ENCODE measurements at regions not wholly inside any gene's neighbourhood (a gene's known extent, or its start where the extent isn't known, plus 50 kb on each side); places are given as distances from the start of the nearest gene placed in this dataset.

DNA sequence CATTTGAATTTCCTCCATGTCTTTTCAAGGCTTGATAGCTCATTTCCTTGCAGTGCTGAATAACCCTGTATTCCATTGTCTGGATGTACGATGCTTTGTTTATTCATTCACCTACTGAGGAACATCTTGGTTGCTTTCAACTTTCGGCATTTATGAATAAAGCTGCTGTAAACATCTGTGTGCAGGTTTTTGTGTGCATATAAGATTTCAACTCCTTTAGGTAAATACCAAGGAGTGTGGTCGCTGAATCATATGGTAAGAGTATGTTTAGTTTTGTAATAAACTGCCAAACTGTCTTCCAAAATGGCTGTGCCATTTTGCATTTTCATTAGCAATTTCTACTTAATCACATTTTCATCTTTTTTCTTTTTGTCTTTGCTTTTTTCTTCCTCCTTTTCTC is 327.7 kb upstream of the TBX3 start:
- CTCF ChIA-PET: no interaction called here
- TF ChIP-seq L3MBTL2 (conservative IDR thresholded peaks at IDR 0.05) (no peak), FOXK2 (IDR thresholded peaks at IDR 0.05) (no peak)
- no peak for DNase-seq (ENCODE audit: extremely low spot score)
- POLR2A ChIA-PET: no interaction called here

DNA sequence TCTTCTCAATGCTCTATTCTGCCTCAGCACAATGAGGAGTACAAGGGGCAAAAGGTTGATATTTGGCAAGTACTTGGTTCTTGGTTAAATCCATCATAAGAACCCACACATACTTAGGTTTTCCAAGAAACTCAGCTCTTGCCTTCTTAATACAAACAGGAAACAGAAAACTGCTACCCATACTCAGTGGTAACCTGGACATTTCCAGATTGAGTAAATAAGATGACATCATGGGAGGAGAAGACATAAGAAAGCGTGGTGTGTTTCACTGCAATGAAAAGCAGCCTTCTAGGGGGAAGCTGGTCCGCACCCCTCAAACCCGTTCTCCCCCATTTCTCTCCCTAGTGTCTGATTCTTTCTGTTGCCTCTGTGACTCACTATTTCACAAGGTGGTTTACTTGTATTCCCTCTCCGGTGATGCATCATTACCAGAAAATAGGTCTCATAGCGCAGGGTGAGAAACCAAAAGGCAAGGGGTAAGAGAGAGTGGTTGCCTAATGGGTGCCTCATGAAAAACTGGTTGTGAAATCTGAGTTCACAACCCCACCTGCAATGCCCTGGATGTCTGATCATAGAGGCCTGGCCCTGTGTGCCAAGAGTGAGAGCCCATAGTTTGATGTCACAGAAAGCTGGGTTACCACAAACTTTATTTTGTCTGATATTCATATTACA is 326.5 kb upstream of the TBX3 start:
- ChIA-PET POLR2A (no interaction called here), CTCF (no interaction called here)
- TF ChIP-seq SUZ12 (IDR thresholded peaks at IDR 0.05) (no peak), TARDBP (IDR thresholded peaks at IDR 0.05) (no peak), CTBP1 (IDR thresholded peaks at IDR 0.05; ENCODE audit: borderline replicate concordance) (no peak), ELF4 (IDR thresholded peaks at IDR 0.05) (no peak), BHLHE40 (IDR thresholded peaks at IDR 0.05; ENCODE audit: borderline replicate concordance) (no peak), FOXA1 (IDR thresholded peaks at IDR 0.05) (no peak), FOXK2 (IDR thresholded peaks at IDR 0.05) (no peak), L3MBTL2 (conservative IDR thresholded peaks at IDR 0.05) (no peak), ARNT (IDR thresholded peaks at IDR 0.05) (no peak), HDGF (IDR thresholded peaks at IDR 0.05; ENCODE audit: borderline replicate concordance) (no peak), ZNF384 (IDR thresholded peaks at IDR 0.05) (no peak), LEF1 (IDR thresholded peaks at IDR 0.05; ENCODE audit: borderline replicate concordance) (no peak), NFRKB (IDR thresholded peaks at IDR 0.05) (no peak), FOXM1 (IDR thresholded peaks at IDR 0.05; ENCODE audit: borderline replicate concordance) (no peak), SP1 (IDR thresholded peaks at IDR 0.05) (no peak)
- TF ChIP-seq, protein P1, sequence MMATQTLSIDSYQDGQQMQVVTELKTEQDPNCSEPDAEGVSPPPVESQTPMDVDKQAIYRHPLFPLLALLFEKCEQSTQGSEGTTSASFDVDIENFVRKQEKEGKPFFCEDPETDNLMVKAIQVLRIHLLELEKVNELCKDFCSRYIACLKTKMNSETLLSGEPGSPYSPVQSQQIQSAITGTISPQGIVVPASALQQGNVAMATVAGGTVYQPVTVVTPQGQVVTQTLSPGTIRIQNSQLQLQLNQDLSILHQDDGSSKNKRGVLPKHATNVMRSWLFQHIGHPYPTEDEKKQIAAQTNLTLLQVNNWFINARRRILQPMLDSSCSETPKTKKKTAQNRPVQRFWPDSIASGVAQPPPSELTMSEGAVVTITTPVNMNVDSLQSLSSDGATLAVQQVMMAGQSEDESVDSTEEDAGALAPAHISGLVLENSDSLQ (IDR thresholded peaks at IDR 0.05): no peak
- DNase-seq (ENCODE audit: extremely low spot score): no peak

DNA sequence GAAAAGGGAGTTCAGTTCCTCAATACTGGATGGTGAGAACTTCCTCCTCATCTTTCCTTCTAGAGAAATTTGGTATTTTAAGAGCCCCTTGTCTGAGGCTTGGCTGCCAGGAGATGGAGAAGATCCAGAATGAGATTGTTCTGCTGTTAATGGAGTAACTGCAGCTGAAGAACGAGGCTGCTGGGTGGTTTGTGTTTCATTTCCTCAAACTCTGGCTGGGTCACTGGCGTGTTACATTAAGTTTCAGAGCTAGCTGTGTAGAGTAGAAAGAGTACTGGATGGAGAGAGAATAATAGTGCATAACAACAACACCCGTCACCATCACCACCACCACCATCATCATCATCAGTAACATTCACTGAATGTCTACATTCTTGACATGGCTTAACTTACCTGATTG is 325.0 kb upstream of the TBX3 start:
- no peak for TF ChIP-seq CTBP1 (IDR thresholded peaks at IDR 0.05; ENCODE audit: borderline replicate concordance)
- TF ChIP-seq ARNT (IDR thresholded peaks at IDR 0.05): no peak
- no peak for TF ChIP-seq SUZ12 (IDR thresholded peaks at IDR 0.05)
- TF ChIP-seq, protein P1 (IDR thresholded peaks at IDR 0.05): no peak
- TF ChIP-seq HDGF (IDR thresholded peaks at IDR 0.05; ENCODE audit: borderline replicate concordance): no peak
- no peak for DNase-seq (ENCODE audit: extremely low spot score)

DNA sequence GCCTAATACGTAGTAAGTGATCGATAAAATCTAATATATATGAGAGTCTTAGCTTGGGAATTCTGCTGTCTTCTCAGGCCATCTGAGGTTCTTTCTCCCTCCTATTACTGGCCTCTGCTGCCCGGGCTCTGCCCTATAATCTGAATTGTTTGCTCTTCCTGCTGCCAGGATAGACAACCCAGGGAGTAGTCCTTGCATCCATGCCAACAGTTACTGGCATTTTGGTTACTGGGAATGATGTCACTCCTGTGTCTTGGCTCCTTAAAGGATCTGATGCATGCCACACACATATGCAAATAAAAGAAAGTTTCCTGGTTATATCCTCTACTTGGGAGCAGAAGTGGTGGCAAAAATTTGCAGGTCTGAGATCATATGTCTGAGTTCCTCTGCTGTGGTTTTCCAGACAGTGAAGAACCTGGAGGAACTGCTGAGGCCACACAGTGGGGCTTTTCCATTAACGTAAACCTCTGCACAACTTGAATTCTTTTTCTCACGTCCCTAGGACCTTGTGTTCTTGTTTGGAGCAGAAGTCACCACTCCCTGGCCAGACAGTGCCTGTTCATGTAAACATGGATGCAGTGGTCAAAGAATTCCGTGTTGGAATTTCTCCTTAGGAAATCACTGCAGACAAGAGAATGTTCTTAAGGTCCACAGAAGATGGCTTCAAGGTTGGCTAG is 320.6 kb upstream of the TBX3 start:
- DNase-seq (ENCODE audit: extremely low spot score): no peak
- POLR2A ChIA-PET: no interaction called here
- TF ChIP-seq BHLHE40 (IDR thresholded peaks at IDR 0.05; ENCODE audit: borderline replicate concordance) (no peak), L3MBTL2 (conservative IDR thresholded peaks at IDR 0.05) (no peak), ELF4 (IDR thresholded peaks at IDR 0.05) (no peak), FOXM1 (IDR thresholded peaks at IDR 0.05; ENCODE audit: borderline replicate concordance) (no peak), ZNF384 (IDR thresholded peaks at IDR 0.05) (no peak)
- CTCF ChIA-PET: no interaction called here

More for the DNA sequence above, 325.0 kb upstream of the TBX3 start:
- CTCF ChIA-PET: no interaction called here
- POLR2A ChIA-PET: no interaction called here

DNA sequence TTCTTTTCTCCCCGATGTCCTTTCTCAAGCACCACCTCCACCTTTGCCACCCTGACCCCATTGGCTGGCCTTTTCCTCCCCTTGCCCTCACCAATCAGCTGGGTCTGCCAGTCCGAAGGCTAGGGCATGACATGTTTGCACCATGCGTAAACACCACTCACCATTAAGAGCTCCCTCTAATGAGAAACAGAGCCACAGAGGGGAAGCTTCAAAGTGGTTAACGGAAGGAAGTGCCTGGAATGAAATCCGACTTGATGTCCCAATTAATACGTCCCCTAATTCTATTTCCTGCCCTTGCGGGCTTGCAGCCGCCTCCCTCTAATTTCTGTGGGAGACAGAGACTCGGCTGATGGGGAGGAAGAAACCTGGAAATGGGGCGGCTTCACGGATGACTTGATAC is 318.5 kb upstream of the TBX3 start:
- POLR2A ChIA-PET: no interaction called here
- CTCF ChIA-PET: no interaction called here
- TF ChIP-seq FOXM1 (IDR thresholded peaks at IDR 0.05; ENCODE audit: borderline replicate concordance) (no peak), TARDBP (IDR thresholded peaks at IDR 0.05) (no peak), CTBP1 (IDR thresholded peaks at IDR 0.05; ENCODE audit: borderline replicate concordance) (no peak), ELF4 (IDR thresholded peaks at IDR 0.05) (no peak), FOXK2 (IDR thresholded peaks at IDR 0.05) (no peak), ARNT (IDR thresholded peaks at IDR 0.05) (no peak), HDGF (IDR thresholded peaks at IDR 0.05; ENCODE audit: borderline replicate concordance) (no peak), SP1 (IDR thresholded peaks at IDR 0.05) (no peak), L3MBTL2 (conservative IDR thresholded peaks at IDR 0.05) (no peak), SUZ12 (IDR thresholded peaks at IDR 0.05) (no peak), LEF1 (IDR thresholded peaks at IDR 0.05; ENCODE audit: borderline replicate concordance) (no peak), FOXA1 (IDR thresholded peaks at IDR 0.05) (no peak), ZNF384 (IDR thresholded peaks at IDR 0.05) (no peak), NFRKB (IDR thresholded peaks at IDR 0.05) (no peak), BHLHE40 (IDR thresholded peaks at IDR 0.05; ENCODE audit: borderline replicate concordance) (no peak)
- TF ChIP-seq, protein P1 (IDR thresholded peaks at IDR 0.05): no peak
- DNase-seq (ENCODE audit: extremely low spot score): no peak

DNA sequence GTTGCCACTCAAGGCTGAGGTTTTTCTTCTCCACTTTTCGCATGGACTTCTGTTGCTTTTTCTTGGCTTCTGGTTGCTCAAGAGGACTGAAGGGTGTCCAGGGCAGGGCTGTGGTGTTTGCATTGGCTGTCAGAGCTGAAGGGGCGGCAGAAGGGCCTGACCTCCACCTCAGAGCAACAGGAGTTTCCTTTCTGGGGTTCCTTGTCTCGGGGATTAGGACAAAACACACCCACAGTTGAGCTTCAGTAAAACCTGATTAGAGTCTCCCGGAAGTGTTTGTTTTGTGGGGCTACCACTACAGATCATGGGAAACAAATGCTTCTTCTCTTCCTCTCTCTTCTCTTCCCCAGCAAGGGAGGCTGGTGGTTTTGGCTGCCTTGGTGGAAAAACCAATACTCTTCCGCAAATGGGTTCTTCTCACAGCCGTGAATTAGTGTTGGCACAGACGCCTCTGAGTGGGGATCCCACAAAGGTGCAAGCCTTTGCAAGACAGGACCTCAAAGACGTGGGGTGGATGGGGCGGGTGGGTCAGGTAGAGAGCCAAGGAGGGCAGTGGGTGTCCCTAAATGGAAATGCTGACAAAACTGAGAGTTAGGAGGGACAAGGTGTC is 317.7 kb upstream of the TBX3 start:
- ChIA-PET CTCF (no interaction called here), POLR2A (no interaction called here)
- TF ChIP-seq FOXK2 (IDR thresholded peaks at IDR 0.05) (no peak), HDGF (IDR thresholded peaks at IDR 0.05; ENCODE audit: borderline replicate concordance) (no peak), SUZ12 (IDR thresholded peaks at IDR 0.05) (no peak), BHLHE40 (IDR thresholded peaks at IDR 0.05; ENCODE audit: borderline replicate concordance) (no peak), SP1 (IDR thresholded peaks at IDR 0.05) (no peak), NFRKB (IDR thresholded peaks at IDR 0.05) (no peak), ZNF384 (IDR thresholded peaks at IDR 0.05) (no peak), FOXM1 (IDR thresholded peaks at IDR 0.05; ENCODE audit: borderline replicate concordance) (no peak), CTBP1 (IDR thresholded peaks at IDR 0.05; ENCODE audit: borderline replicate concordance) (no peak), L3MBTL2 (conservative IDR thresholded peaks at IDR 0.05) (no peak), FOXA1 (IDR thresholded peaks at IDR 0.05) (no peak), TARDBP (IDR thresholded peaks at IDR 0.05) (no peak), ARNT (IDR thresholded peaks at IDR 0.05) (no peak), LEF1 (IDR thresholded peaks at IDR 0.05; ENCODE audit: borderline replicate concordance) (no peak), ELF4 (IDR thresholded peaks at IDR 0.05) (no peak)
- TF ChIP-seq, protein P1 (IDR thresholded peaks at IDR 0.05): no peak
- DNase-seq (ENCODE audit: extremely low spot score): no peak
